H1 (cell line): ENCODE measurements at regions not wholly inside any gene's neighbourhood (a gene's known extent, or its start where the extent isn't known, plus 50 kb on each side); places are given as distances from the start of the nearest gene placed in this dataset.

Experiments
- CTCF ChIA-PET: fragments of 300-600 bp; sonication (Branson Sonifier 250); formaldehyde crosslinking; loops from one replicate; lab custom pipeline; 2021; ENCODE audit not compliant: partially characterized antibody; lab: Charles Lee
- POLR2A ChIA-PET: fragments of 300-600 bp; sonication (Branson Sonifier 250); formaldehyde crosslinking; loops from one replicate; lab custom pipeline; 2021; ENCODE audit warnings: inconsistent platforms; ENCODE audit not compliant: partially characterized antibody; lab: Charles Lee
- DNase-seq, 2 experiments: peaks; one replicate each; pipeline versions ENCODE4 v3.0.0 to v3.0.0-alpha.2; 2010 to 2022; ENCODE audit warnings: low spot score in 2 of 2, low read depth in 1 of 2, mixed read lengths in 1 of 2
- FAIRE-seq: peaks from 2 replicates; lab custom pipeline; 2011; peaks lifted over from hg19 to GRCh38; lab: Jason Lieb, UNC
- H2AFZ ChIP-seq: 2 replicates; pipeline ENCODE4 v1.8.1; 2012; ENCODE audit warnings: low read length, inconsistent platforms
- H2AK5ac ChIP-seq: 2 replicates; pipeline ENCODE4 v1.6.1; 2013; ENCODE audit warnings: low read depth, low read length
- H2BK120ac ChIP-seq: replicated peaks from 2 replicates; pipeline ENCODE3; 2013; ENCODE audit warnings: low read depth, low read length, inconsistent platforms
- H2BK12ac ChIP-seq: 2 replicates; pipeline ENCODE4 v1.6.1; 2013; ENCODE audit warnings: low read depth, low read length
- H2BK15ac ChIP-seq: 2 replicates; pipeline ENCODE4 v1.6.1; 2013; ENCODE audit warnings: low read length
- H2BK20ac ChIP-seq: 2 replicates; pipeline ENCODE4 v1.6.1; 2013; ENCODE audit warnings: low read length
- H2BK5ac ChIP-seq: 2 replicates; pipeline ENCODE4 v1.6.1; 2013; ENCODE audit warnings: low read depth, low read length
- H3K14ac ChIP-seq: 2 replicates; pipeline ENCODE4 v1.6.1; 2013; ENCODE audit warnings: inconsistent platforms; ENCODE audit not compliant: insufficient read length
- H3K18ac ChIP-seq: 2 replicates; pipeline ENCODE4 v1.6.1; 2013; ENCODE audit warnings: low read length; ENCODE audit errors: extremely low read depth
- H3K23ac ChIP-seq: 2 replicates; pipeline ENCODE4 v1.6.1; 2013; ENCODE audit warnings: inconsistent platforms; ENCODE audit not compliant: insufficient read length
- H3K23me2 ChIP-seq: 2 replicates; pipeline ENCODE4 v1.6.1; 2013; ENCODE audit warnings: low read depth, low read length
- H3K27ac ChIP-seq: 2 replicates; pipeline ENCODE4 v1.6.1; 2011; ENCODE audit warnings: low read depth, low read length, inconsistent platforms
- H3K27me3 ChIP-seq, 4 experiments: replicated peaks in 1 of 4; 1 replicate in 1 of 4; 2 replicates in 3 of 4; pipeline versions ENCODE4 v1.6.1 to v1.8.1; 2011 to 2013; ENCODE audit warnings: low read length in 3 of 4, mild to moderate bottlenecking in 3 of 4, inconsistent platforms in 2 of 4, mixed read lengths in 2 of 4, moderate library complexity in 1 of 4; ENCODE audit not compliant: control insufficient read depth in 3 of 4, insufficient read depth in 3 of 4; ENCODE audit errors: extremely low read depth in 1 of 4
- H3K36me3 ChIP-seq, 4 experiments: 2 replicates each; pipeline versions ENCODE4 v1.6.1 to v1.8.1; 2011 to 2013; ENCODE audit warnings: mild to moderate bottlenecking in 4 of 4, low read length in 3 of 4, moderate library complexity in 2 of 4, control low read depth in 1 of 4, inconsistent platforms in 1 of 4; ENCODE audit not compliant: insufficient read depth in 4 of 4, control insufficient read depth in 2 of 4
- H3K4ac ChIP-seq: replicated peaks from 2 replicates; pipeline ENCODE3; 2013; ENCODE audit warnings: low read length, low read depth, mixed read lengths, inconsistent platforms; ENCODE audit not compliant: insufficient read length
- H3K4me1 ChIP-seq, 4 experiments: replicated peaks in 1 of 4; 1 replicate in 1 of 4; 2 replicates in 3 of 4; pipeline versions ENCODE4 v1.6.1 to v1.8.1; 2011 to 2013; ENCODE audit warnings: low read length in 3 of 4, inconsistent platforms in 2 of 4, mixed read lengths in 1 of 4; ENCODE audit not compliant: insufficient read depth in 4 of 4, control insufficient read depth in 3 of 4
- H3K4me2 ChIP-seq, 2 experiments: 2 replicates each; pipeline versions ENCODE4 v1.6.1 to v1.8.1; 2011 to 2013; ENCODE audit warnings: low read depth in 2 of 2, low read length in 2 of 2, control low read depth in 1 of 2, inconsistent platforms in 1 of 2, mild to moderate bottlenecking in 1 of 2; ENCODE audit not compliant: insufficient read depth in 1 of 2
- H3K4me3 ChIP-seq, 4 experiments: fragments of 200-600, 300-600 bp in 1 of 4; sonication (generic), shearing (Covaris generic), sonication (Bioruptor Twin) in 1 of 4; 2 replicates each; pipeline versions ENCODE4 v1.5.1 to v1.8.1; 2011 to 2016; ENCODE audit warnings: low read length in 4 of 4, low read depth in 3 of 4, control low read depth in 2 of 4, inconsistent platforms in 2 of 4, mild to moderate bottlenecking in 2 of 4, mixed read lengths in 1 of 4, moderate library complexity in 1 of 4; ENCODE audit not compliant: insufficient read depth in 2 of 4; ENCODE audit errors: extremely low read depth in 1 of 4
- H3K56ac ChIP-seq: replicated peaks from 2 replicates; pipeline ENCODE3; 2013; ENCODE audit warnings: low read depth, mild to moderate bottlenecking, mixed read lengths, low read length, inconsistent platforms; ENCODE audit not compliant: insufficient read length
- H3K79me1 ChIP-seq: 2 replicates; pipeline ENCODE4 v1.6.1; 2013; ENCODE audit warnings: low read depth, low read length, control low read depth
- H3K79me2 ChIP-seq, 2 experiments: 2 replicates each; pipeline versions ENCODE4 v1.6.1 to v1.8.1; 2012 to 2013; ENCODE audit warnings: low read length in 2 of 2, mild to moderate bottlenecking in 2 of 2, inconsistent platforms in 1 of 2; ENCODE audit not compliant: insufficient read depth in 2 of 2, control insufficient read depth in 1 of 2
- H3K9ac ChIP-seq, 4 experiments: replicated peaks in 1 of 4; 1 replicate in 1 of 4; 2 replicates in 3 of 4; pipeline versions ENCODE4 v1.6.1 to v1.8.1; 2011 to 2013; ENCODE audit warnings: low read depth in 3 of 4, low read length in 3 of 4, control low read depth in 2 of 4, mild to moderate bottlenecking in 2 of 4, moderate library complexity in 2 of 4, inconsistent platforms in 1 of 4; ENCODE audit errors: extremely low read depth in 1 of 4
- H3K9me3 ChIP-seq, 2 experiments: 2 replicates each; pipeline versions ENCODE4 v1.6.1 to v1.8.1; 2012 to 2013; ENCODE audit warnings: mild to moderate bottlenecking in 2 of 2, moderate library complexity in 2 of 2, control low read depth in 1 of 2, inconsistent platforms in 1 of 2, low read depth in 1 of 2, low read length in 1 of 2, mixed read lengths in 1 of 2; ENCODE audit not compliant: insufficient read depth in 2 of 2
- H4K20me1 ChIP-seq, 2 experiments: replicated peaks in 1 of 2; 2 replicates each; pipeline versions ENCODE3 to v1.8.1; 2011 to 2013; ENCODE audit warnings: inconsistent platforms in 2 of 2, low read length in 2 of 2, mild to moderate bottlenecking in 1 of 2; ENCODE audit not compliant: insufficient read depth in 2 of 2, control insufficient read depth in 1 of 2
- H4K5ac ChIP-seq: 2 replicates; pipeline ENCODE4 v1.6.1; 2013; ENCODE audit warnings: low read length, low read depth, mixed read lengths, inconsistent platforms; ENCODE audit not compliant: insufficient read length
- H4K8ac ChIP-seq: 2 replicates; pipeline ENCODE4 v1.8.0; 2013; ENCODE audit warnings: mild to moderate bottlenecking, moderate library complexity, low read length, inconsistent platforms; ENCODE audit not compliant: insufficient read depth; ENCODE audit errors: extremely low read depth
- H4K91ac ChIP-seq: replicated peaks from 2 replicates; pipeline ENCODE3; 2013; ENCODE audit warnings: low read length, mixed read lengths, inconsistent platforms; ENCODE audit not compliant: insufficient read length
- EZH2 ChIP-seq: fragments of 200-600 bp; sonication (generic); IDR thresholded peaks from 2 replicates; pipeline ENCODE4 v1.7.1; 2012; ENCODE audit warnings: low read depth, mild to moderate bottlenecking, moderate library complexity, low read length, inconsistent platforms; ENCODE audit not compliant: severe bottlenecking
- KDM5A ChIP-seq: fragments of 200-600 bp; IDR thresholded peaks from 2 replicates; pipeline ENCODE4 v1.7.1; 2012; ENCODE audit warnings: mild to moderate bottlenecking, low read length, inconsistent platforms, mixed read lengths
- RNF2 ChIP-seq: fragments of 200-900, 300-1000 bp; sonication (generic); IDR thresholded peaks from 2 replicates; pipeline ENCODE4 v1.7.1; 2016; ENCODE audit warnings: borderline replicate concordance, low read depth, mild to moderate bottlenecking, antibody characterized with exemption, low read length; ENCODE audit not compliant: poor library complexity, severe bottlenecking; ENCODE audit errors: missing control alignments
- RXRA ChIP-seq: IDR thresholded peaks from 2 replicates; pipeline ENCODE4 v1.6.1; 2011; ENCODE audit warnings: low read depth, mild to moderate bottlenecking, low read length, moderate library complexity; ENCODE audit not compliant: insufficient read depth
- SIX5 ChIP-seq: IDR thresholded peaks from 2 replicates; pipeline ENCODE4 v1.6.1; 2011; ENCODE audit warnings: mild to moderate bottlenecking, low read depth, low read length
- SUZ12 ChIP-seq: fragments of 200-600 bp; sonication (generic); IDR thresholded peaks from 2 replicates; pipeline ENCODE4 v1.6.1; 2012; ENCODE audit warnings: mild to moderate bottlenecking, inconsistent platforms, low read length, moderate library complexity, mixed read lengths

- no peak for TF ChIP-seq KDM5A
- TF ChIP-seq, all 59 proteins: peak for 0
These were observed 200.4 kb upstream of the NOX3 start (continued) for GRCh38 chr6:155656024-155656423.

GRCh38 chr6:155654474-155654873 is 198.8 kb upstream of the NOX3 start:
- H3K9ac ChIP-seq = no peak overlapping the region
- no peak overlapping the region for H2BK20ac ChIP-seq
- ChIA-PET POLR2A (no interaction called here), CTCF (no interaction called here)
- H3K18ac ChIP-seq = no peak overlapping the region
- DNase-seq (no peak), FAIRE-seq (no peak)
- TF ChIP-seq SUZ12 = no peak
- no peak for TF ChIP-seq EZH2
- no peak for TF ChIP-seq SIX5
- TF ChIP-seq RXRA = no peak
- no peak for TF ChIP-seq RNF2
- no peaks in the 10 kb centered on the region for H4K20me1 ChIP-seq
- H3K27me3 ChIP-seq = no peaks in the 10 kb centered on the region
- H3K27ac ChIP-seq = no peak overlapping the region
- H4K8ac ChIP-seq = no peak overlapping the region
- H2BK15ac ChIP-seq = no peak overlapping the region
- H3K9me3 ChIP-seq = no peaks in the 10 kb centered on the region
- no peaks in the 10 kb centered on the region for H3K36me3 ChIP-seq
- H3K79me1 ChIP-seq = no peaks in the 10 kb centered on the region
- no peak overlapping the region for H3K14ac ChIP-seq
- no peak overlapping the region for H2AFZ ChIP-seq
- no peak overlapping the region for H3K4me3 ChIP-seq
- no peak overlapping the region for H3K56ac ChIP-seq
- no peak overlapping the region for H4K5ac ChIP-seq
- H3K79me2 ChIP-seq = no peaks in the 10 kb centered on the region
- H3K4ac ChIP-seq = no peak overlapping the region
- H2BK120ac ChIP-seq = no peak overlapping the region
- no peak overlapping the region for H4K91ac ChIP-seq
- H2BK5ac ChIP-seq = no peak overlapping the region
- H3K4me2 ChIP-seq = no peak overlapping the region
- H3K23me2 ChIP-seq = no peaks in the 10 kb centered on the region
- no peak overlapping the region for H2AK5ac ChIP-seq
- no peak overlapping the region for H3K23ac ChIP-seq
- no peaks in the 10 kb centered on the region for H3K4me1 ChIP-seq
- no peak overlapping the region for H2BK12ac ChIP-seq
